NCI-H774 (cell line): ENCODE measurements at regions not wholly inside any gene's neighbourhood (a gene's known extent, or its start where the extent isn't known, plus 50 kb on each side); places are given as distances from the start of the nearest gene placed in this dataset.
"Not testable (repeated sequence)": the region's sequence is repeated elsewhere in the genome, so short reads cannot be mapped to it uniquely, and the experiment has no call there.

Source experiments
- DNase-seq: peaks from one replicate; lab custom pipeline; 2025; lab: John Stamatoyannopoulos, UW

GRCh38 chr7:13578294-13578693, 411.2 kb downstream of the ETV1 start:
- DNase-seq = no peak

DNA sequence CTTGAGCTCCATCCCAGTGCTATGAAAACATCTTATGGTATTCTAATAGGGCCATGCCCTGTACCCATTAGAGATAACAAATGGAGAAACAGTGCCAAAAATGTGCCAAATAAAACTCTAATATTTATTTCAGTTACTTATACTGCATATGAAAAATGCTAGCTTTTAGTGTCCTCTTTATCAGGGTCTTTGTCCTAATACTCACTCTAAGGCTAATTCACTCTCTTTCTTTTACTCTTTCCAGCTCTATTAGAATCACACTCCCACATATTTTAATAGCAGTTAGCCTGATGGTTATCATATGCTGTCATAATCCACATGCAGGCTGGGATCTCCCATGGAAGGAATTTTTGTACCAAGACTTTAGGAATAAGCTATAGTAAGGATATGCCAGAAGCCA, 408.4 kb downstream of the ETV1 start:
- no peak for DNase-seq

DNA sequence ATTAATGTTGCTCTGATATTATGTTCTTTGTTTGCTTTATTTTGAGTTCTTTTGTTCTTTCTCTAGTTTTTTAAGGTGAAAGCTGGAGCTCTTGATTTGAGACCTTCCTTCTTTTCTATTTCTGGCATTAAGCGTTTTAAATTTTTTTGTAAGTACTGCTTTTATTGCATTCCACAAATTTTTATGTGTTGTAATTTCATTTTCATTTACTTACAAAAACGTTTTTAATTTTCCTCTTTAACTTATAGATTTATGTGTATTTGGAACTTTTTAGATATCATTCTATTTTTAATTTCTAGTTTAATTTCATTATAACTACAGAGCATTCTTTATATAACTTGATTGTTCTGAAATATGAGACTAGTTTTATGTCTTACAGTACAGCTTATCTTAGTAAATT, 395.6 kb downstream of the ETV1 start:
- DNase-seq = no peak

- no peak for DNase-seq
Observed at GRCh38 chr7:13602036-13602435, 387.4 kb downstream of the ETV1 start.

DNA sequence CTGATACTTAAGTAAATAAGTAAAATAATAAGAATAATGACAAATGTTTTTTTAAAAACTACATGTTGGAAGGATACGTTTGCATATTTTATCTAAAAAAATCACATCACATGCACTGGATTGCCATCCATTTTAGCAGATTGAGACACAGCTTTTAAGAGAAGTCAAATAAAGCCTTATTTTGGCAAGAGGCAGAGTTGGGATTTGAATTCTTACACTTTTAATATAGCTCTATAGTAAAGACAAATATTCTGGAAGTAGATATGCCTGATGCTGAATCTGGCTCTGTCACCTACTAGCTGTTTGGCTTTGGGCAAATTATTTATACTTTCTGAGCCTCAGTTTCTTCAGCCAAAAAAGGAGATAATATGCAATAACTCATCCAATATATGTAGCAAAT, 386.4 kb downstream of the ETV1 start:
- DNase-seq = no peak

DNA sequence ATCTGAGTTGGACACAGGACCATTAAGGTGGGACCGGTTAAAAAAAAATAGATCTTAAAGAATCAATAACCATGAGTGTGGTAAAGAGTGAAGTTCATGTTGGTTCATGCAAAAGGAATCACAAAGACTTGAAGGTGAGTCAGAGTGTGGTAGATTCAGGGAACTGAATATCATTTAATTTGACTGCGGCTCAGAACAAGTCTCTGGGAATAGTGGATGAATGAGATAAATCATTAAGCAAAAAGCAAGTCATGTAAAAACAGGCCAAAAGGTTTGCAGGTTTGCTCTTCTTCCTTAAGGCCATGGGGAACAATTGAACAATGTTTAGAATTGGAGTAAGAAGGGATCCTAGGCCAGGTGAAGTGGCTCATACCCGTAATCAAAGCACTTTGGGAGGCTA, 385.8 kb downstream of the ETV1 start:
- DNase-seq = no peak

GRCh38 chr7:13604178-13604577, 385.3 kb downstream of the ETV1 start:
- DNase-seq = no peak

- no peak for DNase-seq
Observed at GRCh38 chr7:13610372-13610771, 379.1 kb downstream of the ETV1 start.

DNA sequence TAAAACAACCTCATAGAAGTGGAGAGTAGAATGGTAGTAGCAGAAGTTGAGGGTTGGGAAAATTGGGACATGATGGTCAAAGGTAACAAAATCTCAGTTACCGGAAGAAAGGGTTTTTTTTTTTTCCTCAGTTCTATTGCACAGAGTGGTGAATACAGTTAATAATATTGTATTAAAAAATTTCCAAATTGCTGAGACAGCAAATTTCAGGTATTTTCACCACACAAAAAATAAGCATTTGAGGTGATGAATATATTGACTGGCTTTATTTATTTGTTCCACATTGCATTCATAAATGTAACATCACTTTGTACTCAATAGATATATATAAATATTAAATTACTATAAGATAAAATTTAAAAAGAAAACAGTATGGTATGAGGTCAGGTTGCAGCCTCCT, 373.8 kb downstream of the ETV1 start:
- DNase-seq = no peak

GRCh38 chr7:13627455-13627854, 362.0 kb downstream of the ETV1 start:
- DNase-seq = no peak

DNA sequence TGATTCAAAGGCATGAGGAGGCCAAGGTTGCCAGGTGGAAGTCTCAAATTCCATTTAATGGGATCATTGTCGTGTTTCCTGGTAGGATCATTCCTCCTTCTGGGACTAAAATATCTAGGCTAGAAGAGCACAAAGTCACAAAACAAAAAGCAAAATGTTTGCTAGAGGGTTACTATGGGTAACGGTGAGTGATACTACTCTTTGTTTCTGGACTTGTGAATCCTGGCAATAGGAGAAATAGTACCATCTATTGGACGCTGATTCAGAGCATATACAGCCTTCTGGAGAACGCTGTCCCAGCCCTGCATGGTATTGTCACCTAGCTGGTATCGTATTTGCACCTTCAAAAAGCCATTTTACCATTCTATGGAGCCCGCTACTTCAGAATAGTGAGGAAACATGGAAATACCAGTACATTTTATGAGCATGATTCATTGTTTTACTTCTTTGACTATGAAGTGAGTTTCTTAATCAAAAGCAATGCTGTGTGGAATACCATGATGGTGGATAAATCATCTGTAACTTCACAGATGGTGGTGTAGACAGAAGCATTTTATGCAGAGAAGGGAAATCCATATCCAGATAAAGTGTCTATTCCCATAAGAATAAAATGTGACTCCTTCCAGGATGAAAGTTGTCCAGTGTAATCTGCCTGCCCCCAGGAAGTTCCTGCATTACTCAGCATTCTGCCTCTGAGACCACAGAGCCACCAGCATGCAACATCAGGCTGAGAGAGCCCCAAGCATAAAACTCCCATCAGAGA, 361.0 kb downstream of the ETV1 start:
- no peak for DNase-seq

- not testable (repeated sequence) for DNase-seq
Observed at GRCh38 chr7:13631207-13632049, 358.0 kb downstream of the ETV1 start.

- no peak for DNase-seq
Observed at GRCh38 chr7:13633857-13634256, 355.6 kb downstream of the ETV1 start.

GRCh38 chr7:13639396-13639795, 350.1 kb downstream of the ETV1 start:
- no peak for DNase-seq

- no peak for DNase-seq
Observed at GRCh38 chr7:13641714-13642113, 347.8 kb downstream of the ETV1 start.

DNA sequence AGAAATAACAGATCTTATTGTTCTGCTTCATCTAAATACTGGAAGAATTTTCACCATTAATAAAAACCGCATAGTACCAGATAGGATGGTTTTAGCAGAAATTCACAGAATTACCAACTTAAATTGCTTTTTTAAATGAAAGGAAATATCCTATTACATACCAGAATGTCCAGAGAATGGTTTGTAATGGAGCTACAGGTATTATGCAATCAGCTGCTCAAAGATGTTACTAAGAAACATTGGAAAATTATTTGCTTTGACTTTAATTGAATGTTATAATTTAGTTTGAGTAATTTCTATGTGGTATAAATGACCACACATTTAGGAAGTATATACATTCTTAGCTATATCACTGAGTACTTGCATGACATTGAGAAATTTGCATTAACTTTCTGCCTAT, 338.3 kb downstream of the ETV1 start:
- DNase-seq = no peak

DNA sequence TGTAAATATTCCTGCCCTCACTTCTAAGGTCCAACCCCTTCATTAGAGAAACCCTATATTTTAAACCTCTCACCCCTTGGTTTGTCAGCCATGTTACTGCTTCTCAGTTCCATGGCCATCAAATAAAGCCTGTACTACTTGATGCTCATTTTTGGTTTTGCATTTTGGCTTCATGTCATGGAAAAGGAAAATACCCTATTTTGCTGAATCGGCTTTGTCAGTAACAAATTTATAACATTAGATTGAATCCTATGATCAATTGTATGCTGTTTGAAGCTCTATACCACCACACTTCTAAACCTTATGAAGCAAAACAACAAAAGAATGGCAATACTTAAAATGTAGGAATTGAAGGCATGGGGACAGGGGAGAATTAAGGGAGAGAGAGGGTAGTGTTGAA, 333.1 kb downstream of the ETV1 start:
- no peak for DNase-seq

GRCh38 chr7:13673290-13673689, 316.2 kb downstream of the ETV1 start:
- DNase-seq = no peak

- no peak for DNase-seq
Observed at GRCh38 chr7:13682626-13683025, 306.8 kb downstream of the ETV1 start.

DNA sequence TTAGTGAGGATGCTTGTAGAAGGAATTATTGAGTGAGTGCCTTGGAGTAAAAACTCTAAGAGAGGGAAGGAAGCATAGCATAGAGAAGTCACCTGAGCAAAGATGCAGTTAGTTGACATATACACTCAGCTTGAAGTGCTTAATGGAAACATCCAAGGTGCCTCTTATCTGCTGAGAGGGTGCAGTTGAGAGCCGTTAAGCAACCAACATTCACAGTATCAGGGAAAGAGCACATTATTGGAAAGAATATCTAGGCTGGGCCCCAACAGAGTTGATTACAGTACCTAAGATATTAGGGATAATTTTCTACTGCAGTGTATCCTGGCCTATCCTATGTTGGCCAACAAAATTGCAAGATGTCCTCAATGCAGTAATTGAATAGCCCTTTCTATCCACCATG, 302.0 kb downstream of the ETV1 start:
- DNase-seq = no peak

DNA sequence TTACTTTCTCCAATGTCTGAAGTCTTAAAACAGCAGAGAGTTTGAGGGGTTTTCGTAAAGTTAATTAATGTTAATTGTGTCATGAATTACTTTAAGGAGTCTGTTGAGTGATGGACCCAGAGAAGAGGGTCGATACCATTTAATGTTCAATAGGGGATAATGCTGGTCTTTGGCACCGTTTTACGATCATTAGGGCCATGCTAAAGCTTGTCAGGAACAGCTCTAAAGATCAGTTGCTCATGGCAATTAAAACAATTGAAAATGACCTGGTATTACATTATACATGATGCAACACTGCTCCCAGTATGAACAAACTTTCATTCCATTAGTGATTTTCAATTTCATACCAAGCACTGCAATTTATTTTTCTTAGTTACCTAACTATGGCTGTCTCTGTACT, 296.9 kb downstream of the ETV1 start:
- DNase-seq = no peak

DNA sequence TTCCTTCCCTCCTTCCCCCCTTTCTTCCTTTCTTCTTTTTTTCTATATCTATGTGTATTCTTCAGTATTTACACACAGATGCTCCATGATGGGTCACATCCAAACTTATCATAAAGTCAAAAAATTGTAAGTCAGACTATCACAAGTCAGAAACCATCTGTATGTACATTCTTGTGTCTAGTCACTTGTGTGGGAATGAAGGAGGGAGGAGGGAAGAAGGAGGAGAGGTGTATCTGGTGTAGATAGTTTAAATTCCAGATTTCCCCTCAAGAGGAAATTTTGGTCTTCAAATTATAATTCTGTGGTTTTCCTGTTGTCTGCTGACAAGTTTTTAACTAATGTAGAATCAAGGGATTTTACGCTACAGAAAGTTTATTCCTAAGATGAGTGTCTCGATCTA, 287.2 kb downstream of the ETV1 start:
- DNase-seq = no peak

GRCh38 chr7:13708670-13709069, 280.8 kb downstream of the ETV1 start:
- DNase-seq = no peak

DNA sequence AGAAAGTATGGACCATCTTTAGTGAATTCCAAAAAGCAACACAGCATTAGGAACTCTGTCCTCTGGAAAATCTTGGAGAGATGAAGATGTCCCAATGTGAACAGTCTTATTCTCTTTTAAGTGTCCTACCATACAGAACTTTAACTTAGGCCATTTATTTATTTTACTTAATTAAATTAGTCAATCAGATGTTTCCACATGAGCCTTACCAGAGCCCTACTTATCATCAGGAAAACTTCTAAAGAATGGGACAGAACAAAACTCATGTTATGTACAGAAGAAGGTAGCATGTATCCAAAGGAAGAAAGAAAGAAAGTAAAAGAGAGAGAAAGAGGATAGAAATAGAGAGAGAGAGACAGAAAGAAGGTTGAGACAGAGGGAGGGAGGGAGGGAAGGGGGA, 276.4 kb downstream of the ETV1 start:
- no peak for DNase-seq
